Amniotic epithelial cell (primary cell): ENCODE measurements at regions not wholly inside any gene's neighbourhood (a gene's known extent, or its start where the extent isn't known, plus 50 kb on each side); places are given as distances from the start of the nearest gene placed in this dataset.
A peak's percentile ranks its signal among the peaks of the same experiment; 100 is the strongest.

Source experiments
- DNase-seq: peaks from one replicate; pipeline ENCODE4 v3.0.0-alpha.2; 2010; ENCODE audit warnings: low read depth

- no peak for DNase-seq
These were observed 54.5 kb upstream of the ME3 start for GRCh38 chr11:86726770-86727504.

- DNase-seq: peak; percentile 60
These were observed 53.8 kb upstream of the ME3 start for GRCh38 chr11:86726118-86726753.

- no peak for DNase-seq
These were observed 51.7 kb upstream of the ME3 start for GRCh38 chr11:86724137-86724536.

- DNase-seq: no peak
These were observed 50.9 kb upstream of the ME3 start for GRCh38 chr11:86723281-86723680.

- no peak for DNase-seq
These were observed 50.3 kb upstream of the ME3 start for GRCh38 chr11:86722748-86723147.
